HCT116 (cell line): ENCODE measurements at regions not wholly inside any gene's neighbourhood (a gene's known extent, or its start where the extent isn't known, plus 50 kb on each side); places are given as distances from the start of the nearest gene placed in this dataset.

Source experiments
- ATAC-seq: fragments of 200-7000 bp; cut with Tn5 transposase; 2 replicates; pipeline ENCODE4 v1.9.1; 2020; ENCODE audit warnings: mild to moderate bottlenecking, moderate library complexity
- BruUV-seq: library from RNA; stranded (reverse); fragments of 400-500 nt; replicated peaks from 2 replicates; lab custom pipeline; 2021; lab: Mats Ljungman, UMichigan
- CTCF ChIA-PET: fragments of 300-600 bp; sonication (Branson Sonifier 250); formaldehyde crosslinking; loops from one replicate; lab custom pipeline; 2021; ENCODE audit warnings: antibody characterized with exemption; lab: Charles Lee
- POLR2A ChIA-PET: fragments of 300-600, 350-600 bp; sonication (Branson Sonifier 250); formaldehyde crosslinking; loops from one replicate; lab custom pipeline; 2021; ENCODE audit warnings: antibody characterized with exemption; lab: Charles Lee
- RAD21 ChIA-PET, 2 experiments: fragments of 300-600 bp; sonication (Branson Sonifier 250); formaldehyde crosslinking; loops; one replicate each; lab custom pipeline; 2023; ENCODE audit warnings: low total read pairs in 2 of 2; ENCODE audit not compliant: uncharacterized antibody in 2 of 2, unreplicated experiment in 2 of 2, low non-redundant PET in 1 of 2; lab: Charles Lee
- DNase-seq: peaks from one replicate; pipeline ENCODE4 v3.0.0-alpha.2; 2010; ENCODE audit warnings: low read depth, low spot score
- H2AFZ ChIP-seq: fragments of 200-600 bp; shearing (Covaris generic), sonication (generic); 2 replicates; pipeline ENCODE4 v1.6.1; 2017; ENCODE audit warnings: low read depth, mixed run types, mixed read lengths, antibody characterized with exemption, low read length; ENCODE audit not compliant: poor library complexity, severe bottlenecking
- H3K27ac ChIP-seq: 2 replicates; pipeline ENCODE4 v1.5.1; 2012; ENCODE audit warnings: low read depth, low read length
- H3K27me3 ChIP-seq: fragments of 200-600 bp; sonication (generic); 2 replicates; pipeline ENCODE4 v1.6.1; 2016; ENCODE audit warnings: mixed run types, low read length, mixed read lengths; ENCODE audit not compliant: insufficient read depth
- H3K36me3 ChIP-seq, 2 experiments: fragments of 200-500 bp in 1 of 2; fragments of 200-600 bp in 1 of 2; sonication (Bioruptor generic) in 1 of 2; sonication (generic) in 1 of 2; 2 replicates each; pipeline versions ENCODE4 v1.5.1 to v1.6.1; 2014 to 2016; ENCODE audit warnings: low read length in 2 of 2, inconsistent platforms in 1 of 2, mixed read lengths in 1 of 2, mixed run types in 1 of 2; ENCODE audit not compliant: insufficient read depth in 2 of 2, control insufficient read depth in 1 of 2
- H3K4me1 ChIP-seq, 2 experiments: fragments of 200-600 bp in 1 of 2; sonication (generic) in 1 of 2; 2 replicates each; pipeline versions ENCODE4 v1.5.1 to v1.6.1; 2012 to 2017; ENCODE audit warnings: low read length in 2 of 2, inconsistent platforms in 1 of 2, mild to moderate bottlenecking in 1 of 2, mixed read lengths in 1 of 2, mixed run types in 1 of 2, moderate library complexity in 1 of 2; ENCODE audit not compliant: insufficient read depth in 2 of 2, control insufficient read depth in 1 of 2
- H3K4me2 ChIP-seq: fragments of 200-600 bp; sonication (generic); 2 replicates; pipeline ENCODE4 v1.6.1; 2017; ENCODE audit warnings: mixed run types, low read length, mixed read lengths
- H3K4me3 ChIP-seq, 2 experiments: fragments of 200-600 bp in 1 of 2; sonication (generic) in 1 of 2; replicated peaks in 1 of 2; 2 replicates each; pipeline ENCODE4 v1.5.1; 2011 to 2016; ENCODE audit warnings: low read length in 2 of 2, control low read depth in 1 of 2, low read depth in 1 of 2, mild to moderate bottlenecking in 1 of 2, mixed read lengths in 1 of 2, mixed run types in 1 of 2
- H3K79me2 ChIP-seq: fragments of 200-600 bp; sonication (generic); 2 replicates; pipeline ENCODE4 v1.6.1; 2017; ENCODE audit warnings: mild to moderate bottlenecking, mixed run types, low read length, moderate library complexity, mixed read lengths; ENCODE audit not compliant: insufficient read depth
- H3K9ac ChIP-seq: fragments of 200-600 bp; sonication (generic); 2 replicates; pipeline ENCODE4 v1.6.1; 2016; ENCODE audit warnings: low read length, mixed read lengths
- H3K9me2 ChIP-seq: fragments of 200-600 bp; sonication (generic), shearing (Covaris generic); 2 replicates; pipeline ENCODE4 v1.6.1; 2017; ENCODE audit warnings: mixed run types, mild to moderate bottlenecking, moderate library complexity; ENCODE audit not compliant: insufficient read depth
- H3K9me3 ChIP-seq, 2 experiments: fragments of 200-500 bp in 1 of 2; fragments of 200-600 bp in 1 of 2; sonication (Bioruptor generic) in 1 of 2; sonication (generic) in 1 of 2; 2 replicates each; pipeline ENCODE4 v1.6.1; 2014 to 2017; ENCODE audit warnings: low read length in 2 of 2, mixed read lengths in 2 of 2, inconsistent platforms in 1 of 2, low read depth in 1 of 2, mild to moderate bottlenecking in 1 of 2, mixed run types in 1 of 2, moderate library complexity in 1 of 2; ENCODE audit not compliant: control insufficient read depth in 1 of 2, insufficient read depth in 1 of 2
- H4K20me1 ChIP-seq: fragments of 200-600 bp; sonication (generic), shearing (Covaris generic); 2 replicates; pipeline ENCODE4 v1.6.1; 2017; ENCODE audit warnings: mixed run types, mild to moderate bottlenecking, moderate library complexity; ENCODE audit not compliant: insufficient read depth
- EZH2 ChIP-seq: fragments of 200-600 bp; sonication (generic); IDR thresholded peaks from 2 replicates; pipeline ENCODE4 v1.6.1; 2017; ENCODE audit warnings: antibody characterized with exemption, mixed run types
- ZFX ChIP-seq: fragments of 450-650 bp; IDR thresholded peaks from 2 replicates; pipeline ENCODE4 v1.6.1; 2017
- intact Hi-C: fragments of 100-400 bp; cut with micrococcal nuclease; formaldehyde crosslinking; loops from 2 replicates; pipeline ENCODE4 v1.10.0; 2022
- TF ChIP-seq, protein P1 (sequence below): IDR thresholded peaks from 2 replicates; pipeline ENCODE4 v1.6.1; 2011; ENCODE audit warnings: mild to moderate bottlenecking, low read length, moderate library complexity; ENCODE audit not compliant: insufficient replicate concordance; ENCODE audit errors: extremely low read depth
- TF ChIP-seq, protein P2 (sequence below), 3 experiments: fragments of 200-600 bp in 1 of 3; sonication (generic) in 1 of 3; IDR thresholded peaks in 2 of 3; conservative IDR thresholded peaks in 1 of 3; 2 replicates each; pipeline ENCODE4 v1.5.1; 2012 to 2017; ENCODE audit warnings: low read depth in 2 of 3, low read length in 2 of 3, antibody characterized with exemption in 1 of 3, borderline replicate concordance in 1 of 3, control low read depth in 1 of 3, mild to moderate bottlenecking in 1 of 3, mixed read lengths in 1 of 3, mixed run types in 1 of 3, moderate library complexity in 1 of 3; ENCODE audit not compliant: insufficient read depth in 1 of 3
- TF ChIP-seq, protein P3 (sequence below): IDR thresholded peaks from 2 replicates; pipeline ENCODE4 v1.6.1; 2012; ENCODE audit warnings: low read depth

- Histone ChIP-seq H3K79me2 (no peaks in the 10 kb centered on the region), H3K36me3 (no peaks in the 10 kb centered on the region), H4K20me1 (no peaks in the 10 kb centered on the region), H3K4me2 (no peak overlapping the region), H3K9me2 (no peaks in the 10 kb centered on the region), H3K9ac (no peak overlapping the region), H3K27me3 (no peaks in the 10 kb centered on the region), H3K4me3 (no peak overlapping the region), H3K27ac (no peak overlapping the region), H3K9me3 (no peaks in the 10 kb centered on the region), H2AFZ (no peak overlapping the region), H3K4me1 (no peaks in the 10 kb centered on the region)
- CTCF ChIA-PET = no interaction called here
- no peak for DNase-seq
- ATAC-seq = no peak
- POLR2A ChIA-PET = no interaction called here
- intact Hi-C loops = no loop called here
- RAD21 ChIA-PET = no interaction called here
- no TSS peak for BruUV-seq
- TF ChIP-seq, protein P1, sequence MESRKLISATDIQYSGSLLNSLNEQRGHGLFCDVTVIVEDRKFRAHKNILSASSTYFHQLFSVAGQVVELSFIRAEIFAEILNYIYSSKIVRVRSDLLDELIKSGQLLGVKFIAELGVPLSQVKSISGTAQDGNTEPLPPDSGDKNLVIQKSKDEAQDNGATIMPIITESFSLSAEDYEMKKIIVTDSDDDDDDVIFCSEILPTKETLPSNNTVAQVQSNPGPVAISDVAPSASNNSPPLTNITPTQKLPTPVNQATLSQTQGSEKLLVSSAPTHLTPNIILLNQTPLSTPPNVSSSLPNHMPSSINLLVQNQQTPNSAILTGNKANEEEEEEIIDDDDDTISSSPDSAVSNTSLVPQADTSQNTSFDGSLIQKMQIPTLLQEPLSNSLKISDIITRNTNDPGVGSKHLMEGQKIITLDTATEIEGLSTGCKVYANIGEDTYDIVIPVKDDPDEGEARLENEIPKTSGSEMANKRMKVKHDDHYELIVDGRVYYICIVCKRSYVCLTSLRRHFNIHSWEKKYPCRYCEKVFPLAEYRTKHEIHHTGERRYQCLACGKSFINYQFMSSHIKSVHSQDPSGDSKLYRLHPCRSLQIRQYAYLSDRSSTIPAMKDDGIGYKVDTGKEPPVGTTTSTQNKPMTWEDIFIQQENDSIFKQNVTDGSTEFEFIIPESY = no peak
- TF ChIP-seq EZH2 = no peak
- TF ChIP-seq, protein P2, sequence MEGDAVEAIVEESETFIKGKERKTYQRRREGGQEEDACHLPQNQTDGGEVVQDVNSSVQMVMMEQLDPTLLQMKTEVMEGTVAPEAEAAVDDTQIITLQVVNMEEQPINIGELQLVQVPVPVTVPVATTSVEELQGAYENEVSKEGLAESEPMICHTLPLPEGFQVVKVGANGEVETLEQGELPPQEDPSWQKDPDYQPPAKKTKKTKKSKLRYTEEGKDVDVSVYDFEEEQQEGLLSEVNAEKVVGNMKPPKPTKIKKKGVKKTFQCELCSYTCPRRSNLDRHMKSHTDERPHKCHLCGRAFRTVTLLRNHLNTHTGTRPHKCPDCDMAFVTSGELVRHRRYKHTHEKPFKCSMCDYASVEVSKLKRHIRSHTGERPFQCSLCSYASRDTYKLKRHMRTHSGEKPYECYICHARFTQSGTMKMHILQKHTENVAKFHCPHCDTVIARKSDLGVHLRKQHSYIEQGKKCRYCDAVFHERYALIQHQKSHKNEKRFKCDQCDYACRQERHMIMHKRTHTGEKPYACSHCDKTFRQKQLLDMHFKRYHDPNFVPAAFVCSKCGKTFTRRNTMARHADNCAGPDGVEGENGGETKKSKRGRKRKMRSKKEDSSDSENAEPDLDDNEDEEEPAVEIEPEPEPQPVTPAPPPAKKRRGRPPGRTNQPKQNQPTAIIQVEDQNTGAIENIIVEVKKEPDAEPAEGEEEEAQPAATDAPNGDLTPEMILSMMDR (IDR thresholded peaks at IDR 0.05 in 2 of 3, conservative IDR thresholded peaks at IDR 0.05 in 1 of 3; ENCODE audit: borderline replicate concordance in 1 of 3, insufficient read depth in 1 of 3, low read depth in 2 of 3, low read length in 2 of 3) = no peak
- TF ChIP-seq ZFX = no peak
- TF ChIP-seq, protein P3, sequence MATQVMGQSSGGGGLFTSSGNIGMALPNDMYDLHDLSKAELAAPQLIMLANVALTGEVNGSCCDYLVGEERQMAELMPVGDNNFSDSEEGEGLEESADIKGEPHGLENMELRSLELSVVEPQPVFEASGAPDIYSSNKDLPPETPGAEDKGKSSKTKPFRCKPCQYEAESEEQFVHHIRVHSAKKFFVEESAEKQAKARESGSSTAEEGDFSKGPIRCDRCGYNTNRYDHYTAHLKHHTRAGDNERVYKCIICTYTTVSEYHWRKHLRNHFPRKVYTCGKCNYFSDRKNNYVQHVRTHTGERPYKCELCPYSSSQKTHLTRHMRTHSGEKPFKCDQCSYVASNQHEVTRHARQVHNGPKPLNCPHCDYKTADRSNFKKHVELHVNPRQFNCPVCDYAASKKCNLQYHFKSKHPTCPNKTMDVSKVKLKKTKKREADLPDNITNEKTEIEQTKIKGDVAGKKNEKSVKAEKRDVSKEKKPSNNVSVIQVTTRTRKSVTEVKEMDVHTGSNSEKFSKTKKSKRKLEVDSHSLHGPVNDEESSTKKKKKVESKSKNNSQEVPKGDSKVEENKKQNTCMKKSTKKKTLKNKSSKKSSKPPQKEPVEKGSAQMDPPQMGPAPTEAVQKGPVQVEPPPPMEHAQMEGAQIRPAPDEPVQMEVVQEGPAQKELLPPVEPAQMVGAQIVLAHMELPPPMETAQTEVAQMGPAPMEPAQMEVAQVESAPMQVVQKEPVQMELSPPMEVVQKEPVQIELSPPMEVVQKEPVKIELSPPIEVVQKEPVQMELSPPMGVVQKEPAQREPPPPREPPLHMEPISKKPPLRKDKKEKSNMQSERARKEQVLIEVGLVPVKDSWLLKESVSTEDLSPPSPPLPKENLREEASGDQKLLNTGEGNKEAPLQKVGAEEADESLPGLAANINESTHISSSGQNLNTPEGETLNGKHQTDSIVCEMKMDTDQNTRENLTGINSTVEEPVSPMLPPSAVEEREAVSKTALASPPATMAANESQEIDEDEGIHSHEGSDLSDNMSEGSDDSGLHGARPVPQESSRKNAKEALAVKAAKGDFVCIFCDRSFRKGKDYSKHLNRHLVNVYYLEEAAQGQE = no peak
- TF ChIP-seq, all 23 proteins: peak for 0
These were observed 119.0 kb upstream of the MID1 start for GRCh38 chrX:10739426-10739825.
